Activated CD8-positive, alpha-beta memory T cell treated with anti-CD3 and anti-CD28 coated beads, Interleukin-2, amount 10 ng/mL, durations not matched to agents 7 days and 5 days (primary cell): ENCODE measurements at regions not wholly inside any gene's neighbourhood (a gene's known extent, or its start where the extent isn't known, plus 50 kb on each side); places are given as distances from the start of the nearest gene placed in this dataset.

Experiments used
- ATAC-seq: fragments of 150-1000 bp; cut with Tn5 transposase; one replicate; pipeline ENCODE4 v1.10.0; 2021; ENCODE audit warnings: moderate library complexity
- CTCF ChIA-PET: fragments of 350-600 bp; sonication (Branson Sonifier 250); formaldehyde crosslinking; loops from one replicate; lab custom pipeline; 2021; ENCODE audit warnings: antibody characterized with exemption; lab: Charles Lee
- DNase-seq: peaks from one replicate; pipeline ENCODE4 v3.0.0-alpha.2; 2020
- H3K27ac Mint-ChIP-seq: one replicate; pipeline ENCODE4 v1.8.0; 2021; ENCODE audit warnings: mild to moderate bottlenecking, mixed read lengths
- H3K27me3 Mint-ChIP-seq: one replicate; pipeline ENCODE4 v1.8.0; 2021; ENCODE audit warnings: mixed read lengths
- H3K36me3 Mint-ChIP-seq: one replicate; pipeline ENCODE4 v1.8.0; 2021; ENCODE audit warnings: mild to moderate bottlenecking, mixed read lengths
- H3K4me1 Mint-ChIP-seq: one replicate; pipeline ENCODE4 v1.8.0; 2021; ENCODE audit warnings: mixed read lengths
- H3K4me3 Mint-ChIP-seq: one replicate; pipeline ENCODE4 v1.8.0; 2021; ENCODE audit warnings: mild to moderate bottlenecking, moderate library complexity, mixed read lengths
- H3K9me3 Mint-ChIP-seq: one replicate; pipeline ENCODE4 v1.8.0; 2022; ENCODE audit warnings: low read depth, mixed read lengths

DNA sequence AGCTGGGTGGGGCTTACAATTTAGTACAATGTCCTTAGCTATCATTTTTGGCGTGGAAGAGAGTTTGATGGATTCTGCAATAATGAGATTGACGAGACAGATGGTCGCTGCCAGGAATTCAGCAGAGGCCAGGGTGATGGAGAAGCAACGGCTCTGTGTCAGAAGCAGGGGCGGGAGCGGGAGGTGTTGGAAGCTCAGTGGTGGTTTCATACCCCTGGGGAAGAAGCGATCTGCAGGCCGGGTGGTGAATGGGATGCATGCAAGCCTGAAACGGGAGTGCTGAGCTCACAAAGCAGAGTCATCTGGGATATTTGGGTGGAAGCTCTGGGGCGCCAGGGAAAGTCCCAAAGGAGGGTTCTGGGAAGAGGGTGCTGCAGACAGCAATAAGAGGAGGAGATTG is 370.8 kb downstream of the ZNF536 start:
- CTCF ChIA-PET: no interaction called here
- Mint-ChIP-seq H3K9me3 (no peaks in the 10 kb centered on the region), H3K27me3 (no peaks in the 10 kb centered on the region), H3K27ac (no peak overlapping the region), H3K4me1 (no peaks in the 10 kb centered on the region), H3K4me3 (no peak overlapping the region), H3K36me3 (no peaks in the 10 kb centered on the region)
- ATAC-seq (no peak), DNase-seq (no peak)

DNA sequence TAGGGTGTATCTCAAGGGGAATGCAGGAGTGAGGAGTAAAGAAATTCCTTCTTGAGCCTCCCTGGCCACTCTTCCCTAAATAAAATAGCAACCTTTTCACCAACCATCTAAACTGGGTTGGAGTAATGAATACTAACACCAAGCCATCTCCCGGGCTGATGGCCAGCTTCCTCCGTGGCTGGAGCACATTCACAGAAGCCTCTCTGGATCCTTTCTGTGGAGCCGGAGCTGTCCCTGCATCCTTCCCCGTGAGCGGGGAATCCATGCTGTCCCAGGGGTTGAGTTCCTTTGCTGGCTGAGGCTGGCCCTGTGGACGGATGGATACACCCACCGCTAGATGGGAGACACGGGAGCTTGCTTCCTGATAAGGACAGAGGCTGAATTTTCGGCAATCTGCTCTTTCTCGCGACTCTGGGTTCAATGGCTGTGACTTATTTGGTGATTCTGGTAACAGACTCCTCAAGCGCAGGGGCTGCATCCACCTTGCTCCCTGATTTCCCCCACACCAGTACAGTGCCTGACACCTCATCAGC is 370.3 kb downstream of the ZNF536 start:
- no peak overlapping the region for H3K27ac Mint-ChIP-seq
- H3K4me3 Mint-ChIP-seq: no peak overlapping the region
- H3K27me3 Mint-ChIP-seq: no peaks in the 10 kb centered on the region
- DNase-seq (no peak), ATAC-seq (no peak)
- CTCF ChIA-PET: no interaction called here
- H3K36me3 Mint-ChIP-seq: no peaks in the 10 kb centered on the region
- no peaks in the 10 kb centered on the region for H3K4me1 Mint-ChIP-seq
- H3K9me3 Mint-ChIP-seq: no peaks in the 10 kb centered on the region

DNA sequence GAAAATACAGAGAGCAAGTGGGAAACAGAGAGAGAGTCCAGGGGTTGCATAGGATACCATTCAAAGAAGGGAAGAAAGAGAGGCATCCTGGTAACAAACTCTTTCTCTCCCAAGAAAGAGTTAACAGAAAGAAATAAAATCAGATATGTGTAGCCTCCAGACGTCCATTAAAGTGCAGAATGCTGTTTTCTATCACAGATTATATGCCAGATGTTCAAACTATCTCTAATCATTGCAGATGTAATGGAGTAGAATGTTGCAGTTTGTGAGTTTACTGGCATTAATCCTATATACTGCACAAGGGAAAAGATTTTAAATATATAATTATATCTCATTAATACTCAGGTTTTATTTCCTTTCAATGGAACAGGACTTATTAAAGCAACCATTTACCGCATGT is 369.4 kb downstream of the ZNF536 start:
- no peaks in the 10 kb centered on the region for H3K36me3 Mint-ChIP-seq
- ATAC-seq (no peak), DNase-seq (no peak)
- CTCF ChIA-PET: no interaction called here
- H3K27ac Mint-ChIP-seq: no peak overlapping the region
- H3K27me3 Mint-ChIP-seq: no peaks in the 10 kb centered on the region
- H3K4me1 Mint-ChIP-seq: no peaks in the 10 kb centered on the region
- no peak overlapping the region for H3K4me3 Mint-ChIP-seq
- no peaks in the 10 kb centered on the region for H3K9me3 Mint-ChIP-seq

DNA sequence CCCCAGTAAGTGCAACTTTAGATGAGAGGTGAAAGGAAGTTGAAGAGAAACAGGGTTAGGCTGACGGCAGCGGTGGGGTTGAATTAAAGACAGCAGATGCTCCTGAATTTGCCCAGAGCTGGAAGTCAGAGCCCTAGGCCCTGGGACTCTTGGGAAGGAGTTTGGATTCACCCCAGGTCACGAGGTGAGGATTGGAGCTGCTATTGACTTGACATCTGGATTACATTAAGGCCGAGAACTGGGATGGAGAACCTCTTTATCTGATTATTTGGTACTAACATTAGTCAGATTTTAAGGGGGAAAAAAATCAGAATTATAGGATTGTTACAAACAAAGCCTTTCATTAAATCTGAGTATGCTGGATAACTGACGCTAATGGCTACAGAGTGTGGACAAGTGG is 367.2 kb downstream of the ZNF536 start:
- CTCF ChIA-PET: no interaction called here
- ATAC-seq (no peak), DNase-seq (no peak)
- Mint-ChIP-seq H3K27ac (no peak overlapping the region), H3K36me3 (no peaks in the 10 kb centered on the region), H3K27me3 (no peaks in the 10 kb centered on the region), H3K4me3 (no peak overlapping the region), H3K9me3 (no peaks in the 10 kb centered on the region), H3K4me1 (no peaks in the 10 kb centered on the region)

DNA sequence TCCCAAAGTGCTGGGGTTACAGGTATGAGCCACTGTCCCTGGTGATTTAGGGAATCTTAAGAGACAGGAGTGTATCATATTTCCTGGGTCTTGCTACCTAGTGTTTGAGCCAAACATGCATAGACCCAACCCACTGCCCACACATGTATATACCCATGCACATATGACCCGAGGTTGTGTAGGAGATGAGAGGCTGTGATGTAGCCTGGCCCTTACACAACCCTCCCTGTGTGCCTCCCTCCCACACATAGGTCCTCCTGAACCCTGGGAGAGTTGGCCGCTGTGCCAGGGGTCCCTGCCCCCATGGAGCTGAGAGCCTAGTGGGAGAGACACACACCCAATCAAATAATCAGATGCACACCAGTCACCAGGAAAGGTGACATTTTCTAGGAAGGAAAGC is 365.9 kb downstream of the ZNF536 start:
- no peaks in the 10 kb centered on the region for H3K36me3 Mint-ChIP-seq
- H3K4me3 Mint-ChIP-seq: no peak overlapping the region
- CTCF ChIA-PET: interaction anchor here (1.4 kb wide), 1 partner anchor 12 kb away, joined by 3 read pairs; no protein-coding TSS in a partner anchor
- no peaks in the 10 kb centered on the region for H3K4me1 Mint-ChIP-seq
- DNase-seq: no peak
- no peaks in the 10 kb centered on the region for H3K27me3 Mint-ChIP-seq
- no peak overlapping the region for H3K27ac Mint-ChIP-seq
- no peak for ATAC-seq
- H3K9me3 Mint-ChIP-seq: no peaks in the 10 kb centered on the region

DNA sequence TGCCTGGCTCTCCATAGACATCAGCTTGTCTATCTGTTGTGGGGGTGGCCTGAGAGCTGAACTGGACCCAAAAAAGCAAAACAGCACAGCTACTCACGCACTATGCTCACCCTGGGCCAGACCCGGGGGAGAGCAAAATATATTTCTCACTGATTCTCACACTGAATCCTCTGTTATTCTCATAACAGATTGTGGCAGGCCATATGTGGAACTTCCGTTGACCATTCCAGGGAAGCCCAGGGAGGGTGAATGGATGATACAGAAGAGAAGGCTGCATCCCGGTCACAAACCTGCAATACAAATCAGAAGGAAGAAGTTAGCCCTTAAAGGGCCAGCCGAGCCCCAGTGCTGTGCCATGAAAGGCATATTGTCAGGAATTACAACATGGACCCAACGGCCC is 362.5 kb downstream of the ZNF536 start:
- no peaks in the 10 kb centered on the region for H3K9me3 Mint-ChIP-seq
- no peak overlapping the region for H3K27ac Mint-ChIP-seq
- H3K4me3 Mint-ChIP-seq: no peak overlapping the region
- CTCF ChIA-PET: no interaction called here
- peaks cover 5% of the 10 kb centered on the region for H3K4me1 Mint-ChIP-seq
- H3K36me3 Mint-ChIP-seq: no peaks in the 10 kb centered on the region
- H3K27me3 Mint-ChIP-seq: no peaks in the 10 kb centered on the region
- ATAC-seq (no peak), DNase-seq (no peak)

DNA sequence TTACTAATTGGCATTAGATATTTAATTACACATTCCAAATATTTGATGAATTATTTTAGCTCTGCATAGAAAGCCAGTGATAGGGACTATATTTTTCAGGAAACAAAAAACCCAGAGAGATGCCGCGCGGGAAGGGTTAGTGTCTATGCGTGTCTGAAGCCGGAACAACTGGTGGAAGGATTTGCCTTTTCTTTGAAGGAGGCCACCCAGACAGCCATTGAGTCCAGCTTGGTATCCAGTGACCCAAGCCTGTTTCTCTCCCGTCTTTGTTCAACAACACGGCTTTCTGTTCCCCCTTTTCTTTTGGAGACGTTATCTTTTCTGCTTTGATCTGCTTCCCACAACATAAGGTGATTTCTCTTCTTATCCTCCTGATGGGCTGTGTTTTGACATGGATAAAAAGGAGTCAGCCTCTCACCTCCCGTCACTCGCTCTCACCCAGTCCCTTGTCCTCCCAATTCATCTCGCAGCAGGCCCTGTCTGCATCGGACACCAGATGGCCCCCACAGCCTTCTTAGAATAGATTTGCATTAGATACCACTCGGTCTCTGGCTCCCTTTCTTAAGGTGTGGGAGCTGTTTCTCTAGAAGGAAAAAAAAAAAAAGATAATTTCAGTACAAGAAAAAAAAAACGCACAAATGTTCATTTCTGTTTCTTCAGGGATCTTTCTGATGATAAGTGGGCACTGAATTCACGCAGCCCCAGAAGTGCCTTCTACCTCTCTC is 361.8 kb downstream of the ZNF536 start:
- Mint-ChIP-seq H3K4me3 (no peak overlapping the region), H3K4me1 (peaks cover 5% of the 10 kb centered on the region), H3K27ac (no peak overlapping the region), H3K27me3 (no peaks in the 10 kb centered on the region), H3K36me3 (no peaks in the 10 kb centered on the region), H3K9me3 (no peaks in the 10 kb centered on the region)
- ATAC-seq: no peak
- CTCF ChIA-PET: interaction anchor here (1.1 kb wide), 1 partner anchor 51 kb away, joined by 3 read pairs; no protein-coding TSS in a partner anchor
- no peak for DNase-seq

DNA sequence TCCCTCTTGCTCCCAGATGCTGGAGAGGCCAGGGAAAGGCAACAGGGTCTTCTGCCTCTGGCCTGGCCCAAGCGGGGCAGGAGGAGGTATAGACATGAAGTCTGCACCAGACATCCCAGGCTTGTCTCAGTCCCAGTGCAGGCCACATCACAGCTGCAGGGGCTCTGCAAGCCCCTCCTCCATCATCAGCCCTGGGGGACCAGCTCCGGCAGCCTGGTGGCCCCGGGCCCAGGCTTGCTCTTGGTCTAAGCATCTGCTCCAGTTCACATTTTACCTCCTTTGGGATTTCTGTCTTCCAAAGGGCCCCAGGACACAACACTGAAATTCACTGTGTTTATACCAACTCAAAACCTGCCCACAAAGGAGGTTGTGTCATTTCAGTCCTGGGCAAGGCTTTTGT is 359.4 kb downstream of the ZNF536 start:
- no peaks in the 10 kb centered on the region for H3K9me3 Mint-ChIP-seq
- H3K36me3 Mint-ChIP-seq: no peaks in the 10 kb centered on the region
- H3K27ac Mint-ChIP-seq: no peak overlapping the region
- H3K4me1 Mint-ChIP-seq: peaks cover 5% of the 10 kb centered on the region
- CTCF ChIA-PET: no interaction called here
- no peak overlapping the region for H3K4me3 Mint-ChIP-seq
- ATAC-seq (no peak), DNase-seq (no peak)
- no peaks in the 10 kb centered on the region for H3K27me3 Mint-ChIP-seq

DNA sequence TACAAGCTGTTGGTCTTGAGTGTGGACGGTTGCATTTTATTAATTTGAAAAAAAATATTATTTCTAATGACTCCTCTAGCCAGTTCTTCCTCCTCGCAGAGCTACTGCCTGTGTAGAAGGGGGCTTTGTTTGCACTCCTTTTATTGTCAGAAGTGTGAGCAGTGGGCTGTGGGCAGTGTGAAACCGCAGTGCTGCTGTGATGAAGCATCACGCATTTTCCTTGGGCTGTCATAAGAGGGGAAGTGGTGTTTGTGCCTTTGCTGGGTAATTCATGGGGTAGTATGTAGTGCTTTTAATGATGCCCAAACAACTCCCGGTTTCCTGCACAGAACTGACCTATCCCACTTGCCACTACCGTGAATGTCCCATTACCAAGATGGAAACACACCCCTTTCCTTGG is 357.3 kb downstream of the ZNF536 start:
- ATAC-seq: no peak
- CTCF ChIA-PET: no interaction called here
- Mint-ChIP-seq H3K27me3 (no peaks in the 10 kb centered on the region), H3K4me1 (peaks cover 5% of the 10 kb centered on the region), H3K4me3 (no peak overlapping the region), H3K36me3 (no peaks in the 10 kb centered on the region), H3K9me3 (no peaks in the 10 kb centered on the region), H3K27ac (no peak overlapping the region)
- DNase-seq: no peak

DNA sequence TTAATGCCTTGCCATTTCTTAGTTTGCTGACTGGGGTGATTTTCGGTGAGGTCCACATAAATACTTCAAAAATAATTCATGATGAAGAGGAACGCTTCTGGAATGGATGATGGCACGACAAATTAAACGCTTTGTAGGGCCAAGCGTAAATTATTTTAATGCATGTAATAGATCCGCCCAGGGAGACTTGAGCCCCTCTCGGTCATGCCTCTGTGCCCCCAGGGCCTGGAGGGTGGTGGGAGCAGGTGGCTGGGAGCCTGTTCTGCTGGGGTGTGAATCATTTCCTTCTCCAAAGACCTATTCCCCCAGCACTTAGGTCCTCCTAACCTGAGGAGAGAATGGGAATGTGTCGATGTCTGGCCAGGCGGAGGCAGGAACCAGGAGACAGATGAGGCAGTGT is 350.6 kb downstream of the ZNF536 start:
- no peak overlapping the region for H3K4me3 Mint-ChIP-seq
- peaks cover 6% of the 10 kb centered on the region for H3K27me3 Mint-ChIP-seq
- DNase-seq (no peak), ATAC-seq (no peak)
- CTCF ChIA-PET: no interaction called here
- H3K27ac Mint-ChIP-seq: no peak overlapping the region
- H3K4me1 Mint-ChIP-seq: peaks cover 7% of the 10 kb centered on the region
- no peaks in the 10 kb centered on the region for H3K9me3 Mint-ChIP-seq
- no peaks in the 10 kb centered on the region for H3K36me3 Mint-ChIP-seq

DNA sequence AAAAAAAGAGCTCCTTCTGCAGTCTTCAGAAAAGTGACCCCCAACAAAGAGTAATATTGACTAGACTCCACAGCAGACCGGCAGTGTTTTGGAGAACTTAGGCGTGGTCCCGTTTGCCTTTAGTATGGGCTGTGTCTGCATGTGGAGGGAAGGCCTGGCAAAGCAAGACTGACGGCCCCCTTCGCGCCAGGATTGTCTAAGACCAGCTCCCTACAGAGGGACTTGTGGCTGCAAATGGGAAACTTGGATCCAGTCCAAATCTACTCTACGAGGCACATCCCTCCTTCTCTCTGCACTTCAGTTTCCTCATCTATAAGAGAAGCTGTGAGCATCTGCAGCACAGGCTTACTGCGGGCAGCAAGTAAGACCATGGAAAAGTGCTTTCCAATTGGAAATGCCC is 350.0 kb downstream of the ZNF536 start:
- ATAC-seq: no peak
- Mint-ChIP-seq H3K4me3 (no peak overlapping the region), H3K36me3 (no peaks in the 10 kb centered on the region), H3K27me3 (peaks cover 7% of the 10 kb centered on the region), H3K4me1 (peaks cover 7% of the 10 kb centered on the region), H3K9me3 (no peaks in the 10 kb centered on the region), H3K27ac (no peak overlapping the region)
- DNase-seq: no peak
- CTCF ChIA-PET: no interaction called here

DNA sequence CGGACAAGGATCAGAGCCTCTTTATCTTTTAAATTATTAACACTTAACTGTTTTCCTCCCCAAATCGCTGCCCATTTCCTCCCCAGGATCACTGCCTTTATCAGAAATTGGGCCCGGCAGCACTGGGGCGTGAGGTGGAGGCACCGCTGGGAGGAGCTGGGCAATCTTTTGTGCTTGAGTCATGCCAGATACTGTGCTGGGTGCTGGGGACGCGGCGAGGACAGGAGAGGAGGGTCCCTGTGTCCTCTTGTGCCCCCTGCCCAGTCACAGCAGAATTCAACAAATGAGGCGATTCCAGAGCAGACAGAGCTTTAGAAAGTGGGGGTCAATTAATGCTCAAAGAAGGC is 347.8 kb downstream of the ZNF536 start:
- H3K27ac Mint-ChIP-seq: no peak overlapping the region
- DNase-seq (no peak), ATAC-seq (no peak)
- no peaks in the 10 kb centered on the region for H3K9me3 Mint-ChIP-seq
- H3K36me3 Mint-ChIP-seq: no peaks in the 10 kb centered on the region
- CTCF ChIA-PET: interaction anchor here (1.8 to 2.0 kb wide), 2 partner anchors 15 to 37 kb away, joined by 5 read pairs; no protein-coding TSS in a partner anchor
- peak overlapping the region; percentile 74 for H3K4me3 Mint-ChIP-seq
- peaks cover 10% of the 10 kb centered on the region for H3K27me3 Mint-ChIP-seq
- H3K4me1 Mint-ChIP-seq: peaks cover 7% of the 10 kb centered on the region

DNA sequence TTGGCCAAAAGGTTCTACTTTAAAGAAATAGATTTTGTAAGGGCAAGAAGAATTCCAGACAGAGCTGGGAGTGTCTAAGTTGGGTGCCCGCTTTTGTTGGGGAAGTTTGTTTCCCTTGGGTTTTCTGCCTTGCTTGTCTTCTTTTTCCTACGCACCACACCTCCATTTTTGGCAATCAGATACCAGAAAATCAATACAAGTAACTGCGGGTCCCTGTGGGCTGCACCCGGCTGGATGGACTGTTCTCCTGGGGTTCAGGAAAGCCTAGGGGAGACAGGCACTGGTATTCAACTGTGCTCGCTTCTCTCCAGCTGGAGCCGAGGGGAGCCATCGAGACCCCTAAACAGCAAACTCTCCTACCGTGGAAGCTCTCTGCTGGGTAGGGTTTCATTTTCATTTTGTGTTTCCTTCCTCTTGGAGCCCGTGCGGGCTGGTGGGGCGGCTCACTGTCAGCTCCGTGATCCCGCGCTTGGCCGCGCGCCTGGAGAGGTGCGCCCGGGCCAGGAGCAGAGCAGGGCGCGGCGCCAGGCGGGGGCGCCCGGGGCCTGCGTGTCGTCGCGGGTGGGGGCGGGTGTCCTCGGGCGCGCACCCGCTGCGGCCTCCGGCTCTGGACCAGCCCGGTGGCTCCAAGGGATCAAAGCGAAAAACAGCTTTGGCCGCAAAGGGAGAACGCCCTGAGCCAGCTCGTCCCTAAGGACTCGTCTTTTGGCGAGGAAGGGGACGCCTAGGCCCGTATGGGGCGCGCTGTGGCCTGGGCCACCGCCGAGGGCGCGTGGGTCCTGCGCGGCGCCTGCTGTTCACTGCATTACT is 347.2 kb downstream of the ZNF536 start:
- Mint-ChIP-seq H3K27me3 (peaks cover 10% of the 10 kb centered on the region), H3K27ac (no peak overlapping the region), H3K36me3 (no peaks in the 10 kb centered on the region), H3K9me3 (no peaks in the 10 kb centered on the region), H3K4me1 (peaks cover 7% of the 10 kb centered on the region), H3K4me3 (peak overlapping the region; percentile 74)
- DNase-seq (peak; percentile 50), ATAC-seq (peak; percentile 88)
- CTCF ChIA-PET: interaction anchor here (1.8 to 2.0 kb wide), 2 partner anchors 14 to 37 kb away, joined by 5 read pairs; no protein-coding TSS in a partner anchor

DNA sequence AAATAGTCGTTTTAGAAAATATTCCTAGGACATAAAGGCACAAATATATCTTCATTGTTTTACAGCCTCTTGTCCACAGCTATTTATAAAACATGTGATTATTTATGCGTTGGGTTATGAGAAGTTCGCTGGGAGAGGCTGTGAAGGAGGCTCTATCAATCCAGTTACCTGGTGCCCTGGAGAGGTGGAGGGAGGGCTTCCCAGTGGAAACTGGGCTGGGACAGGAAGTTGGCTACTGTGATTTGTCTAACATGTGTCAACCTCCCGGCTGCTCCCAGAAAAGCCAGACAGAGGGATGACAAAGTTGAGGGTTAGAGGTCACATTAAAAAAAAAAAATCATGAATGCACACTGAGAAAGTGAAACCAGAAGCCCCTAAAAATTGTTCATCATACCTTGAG is 346.5 kb downstream of the ZNF536 start:
- no peaks in the 10 kb centered on the region for H3K36me3 Mint-ChIP-seq
- H3K27me3 Mint-ChIP-seq: peaks cover 10% of the 10 kb centered on the region
- peak overlapping the region; percentile 74 for H3K4me3 Mint-ChIP-seq
- CTCF ChIA-PET: interaction anchor here (1.8 to 2.0 kb wide), 2 partner anchors 13 to 36 kb away, joined by 5 read pairs; no protein-coding TSS in a partner anchor
- H3K4me1 Mint-ChIP-seq: peaks cover 7% of the 10 kb centered on the region
- no peaks in the 10 kb centered on the region for H3K9me3 Mint-ChIP-seq
- ATAC-seq (no peak), DNase-seq (no peak)
- no peak overlapping the region for H3K27ac Mint-ChIP-seq
